Activated CD8-positive, alpha-beta memory T cell treated with anti-CD3 and anti-CD28 coated beads for 24 hours (primary cell): ENCODE measurements at regions not wholly inside any gene's neighbourhood (a gene's known extent, or its start where the extent isn't known, plus 50 kb on each side); places are given as distances from the start of the nearest gene placed in this dataset.
A peak's percentile ranks its signal among the peaks of the same experiment; 100 is the strongest.

Experiments
- DNase-seq: peaks from one replicate; pipeline ENCODE4 v3.0.0-alpha.2; 2020

DNA sequence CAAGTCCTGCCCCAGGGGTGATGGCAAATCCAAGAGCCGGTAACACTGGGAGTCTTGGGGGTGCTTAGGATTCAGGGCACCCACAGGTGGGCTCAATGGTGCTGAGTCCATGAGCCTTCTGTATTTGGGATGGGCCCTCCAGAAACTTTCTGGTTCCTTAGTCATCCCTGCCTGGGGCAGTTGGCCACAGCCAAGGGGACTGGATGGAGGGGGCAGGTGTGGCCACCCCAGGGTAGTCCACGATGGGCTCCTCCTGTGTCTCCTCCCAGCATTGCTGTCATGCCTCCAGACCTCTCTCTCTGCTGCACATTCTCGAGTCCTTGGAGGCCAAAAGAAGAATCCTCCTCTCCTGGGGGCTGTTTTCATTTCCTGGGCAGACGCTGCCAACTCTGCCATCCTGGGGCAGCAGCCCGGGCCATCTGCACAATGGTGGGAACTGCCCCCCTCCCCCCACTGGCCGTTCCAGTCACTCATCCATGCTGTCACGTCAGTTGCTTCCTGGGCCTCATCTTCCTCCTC is 158.0 kb upstream of the TWIST2 start:
- no peak for DNase-seq

DNA sequence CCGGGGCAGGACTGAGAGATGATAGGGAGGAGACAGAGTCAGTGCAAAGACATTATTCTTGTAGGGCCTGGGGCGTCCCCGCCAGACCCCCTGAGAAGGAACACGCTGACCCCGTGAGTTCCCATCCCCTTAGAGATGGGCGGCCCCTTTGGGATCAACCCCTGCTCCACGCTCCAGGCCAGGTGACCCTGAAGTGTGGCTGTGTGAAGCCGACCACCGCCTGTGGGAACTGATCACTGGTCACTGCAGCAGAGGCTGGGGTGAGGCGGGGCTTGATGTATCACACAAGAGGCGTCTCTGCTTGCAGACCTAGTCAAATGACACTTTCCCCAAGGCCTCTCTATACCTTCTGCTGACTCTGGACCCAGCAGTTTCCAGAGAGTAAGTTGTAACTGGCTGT is 157.4 kb upstream of the TWIST2 start:
- peak; percentile 47 for DNase-seq

GRCh38 chr2:238691596-238692491 is 156.0 kb upstream of the TWIST2 start:
- peak; percentile 30 for DNase-seq

GRCh38 chr2:238692562-238692961 is 155.3 kb upstream of the TWIST2 start:
- DNase-seq = peak; percentile 35

- DNase-seq = peak; percentile 38
Observed at GRCh38 chr2:238693337-238694093, 154.4 kb upstream of the TWIST2 start.

- DNase-seq = peak; percentile 37
Observed at GRCh38 chr2:238694136-238694755, 153.6 kb upstream of the TWIST2 start.

- DNase-seq = no peak
Observed at GRCh38 chr2:238694922-238695321, 153.0 kb upstream of the TWIST2 start.

- no peak for DNase-seq
Observed at GRCh38 chr2:238695538-238695937, 152.3 kb upstream of the TWIST2 start.

DNA sequence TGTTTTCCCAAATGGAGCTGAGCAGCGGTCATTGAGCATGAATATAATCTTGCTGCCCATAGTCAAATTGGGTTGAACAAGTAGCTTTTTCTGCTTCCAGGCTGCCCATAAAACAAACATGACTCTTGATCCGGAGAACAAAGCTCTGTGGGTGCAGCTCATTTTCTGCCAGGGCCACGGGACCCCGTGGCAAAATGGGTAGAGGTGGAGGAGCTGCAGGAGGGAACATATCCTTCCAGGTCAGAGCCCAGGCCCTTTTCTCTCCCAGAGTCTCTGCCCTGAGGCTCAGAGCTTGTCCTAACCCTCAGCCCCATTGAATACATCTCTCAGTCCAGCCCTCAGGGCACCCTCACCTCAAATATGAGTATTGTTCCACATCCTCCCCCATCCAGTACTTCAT is 151.6 kb upstream of the TWIST2 start:
- DNase-seq = no peak

- DNase-seq = no peak
Observed at GRCh38 chr2:238696786-238697185, 151.1 kb upstream of the TWIST2 start.

GRCh38 chr2:238697193-238698071 is 150.5 kb upstream of the TWIST2 start:
- peak; percentile 28 for DNase-seq

DNA sequence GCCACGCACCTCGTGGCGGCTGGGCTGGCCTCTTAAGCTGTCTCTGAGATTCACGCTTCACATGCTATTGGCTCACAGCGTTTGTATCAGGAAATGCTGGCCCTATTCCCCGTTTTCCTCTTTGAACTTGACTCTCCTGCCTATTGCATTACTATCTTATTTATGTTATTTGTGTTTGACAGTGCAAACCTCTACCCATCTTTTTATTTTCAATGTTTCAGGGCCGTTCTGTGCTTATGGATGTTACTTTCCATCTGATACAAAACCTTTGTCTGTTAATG is 149.9 kb upstream of the TWIST2 start:
- no peak for DNase-seq

- DNase-seq = peak; percentile 32
Observed at GRCh38 chr2:238698451-238699306, 149.2 kb upstream of the TWIST2 start.

DNA sequence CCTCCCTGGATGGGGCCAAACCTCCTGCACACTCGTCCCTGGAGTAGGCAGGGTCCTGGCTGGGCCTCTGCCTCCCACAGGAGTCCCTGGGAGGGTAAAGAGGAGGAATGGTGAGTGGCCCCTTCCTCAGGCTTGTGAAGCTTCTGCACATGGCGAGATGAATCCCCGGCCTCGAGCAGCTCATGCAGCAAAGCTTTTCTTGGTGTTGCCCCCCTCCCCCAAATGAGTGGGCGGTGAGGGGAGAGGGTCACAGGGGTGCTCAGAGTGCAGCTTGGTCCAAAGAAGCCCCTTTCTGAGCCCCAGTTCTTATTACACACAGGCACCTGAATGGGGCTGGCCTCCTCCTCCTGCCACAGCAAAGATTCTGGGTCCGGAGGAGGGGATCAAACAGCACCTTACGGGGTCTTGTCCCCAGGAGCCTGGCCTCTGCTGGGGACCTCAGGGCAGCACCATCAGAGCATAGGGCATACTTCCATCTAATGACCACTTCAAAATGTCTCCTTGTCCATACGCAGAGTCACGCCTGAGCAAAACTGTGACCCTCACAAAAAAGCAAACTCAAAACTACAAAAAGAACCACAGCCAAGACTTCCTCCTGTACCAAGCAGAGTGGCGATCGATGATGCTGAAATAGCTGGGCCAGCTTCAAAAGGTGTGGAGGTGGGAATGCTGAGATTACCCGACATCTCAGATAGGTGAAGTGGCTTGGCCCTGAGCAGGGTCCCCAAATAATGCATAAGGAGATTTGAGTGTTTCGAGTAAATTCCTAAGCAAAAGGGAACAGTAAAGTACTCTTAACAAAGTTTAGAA is 148.4 kb upstream of the TWIST2 start:
- peak; percentile 26 for DNase-seq

DNA sequence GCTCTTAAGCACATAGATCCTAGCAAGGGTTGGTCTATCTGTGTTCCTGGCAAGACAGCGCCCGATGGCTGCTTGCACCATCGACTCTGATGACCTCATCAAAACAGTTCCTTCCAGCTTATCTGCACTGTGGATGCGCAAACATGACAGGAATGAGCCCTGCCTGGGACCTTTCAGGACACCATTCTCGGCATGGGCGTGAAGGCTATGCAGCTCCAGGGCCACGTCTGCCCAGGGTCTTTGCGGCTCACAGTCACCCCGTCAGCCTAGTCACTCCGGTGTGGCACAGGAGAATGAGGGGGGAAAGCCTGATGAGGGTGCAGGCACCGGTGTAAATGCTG is 147.8 kb upstream of the TWIST2 start:
- peak; percentile 47 for DNase-seq

GRCh38 chr2:238700506-238701340 is 147.2 kb upstream of the TWIST2 start:
- DNase-seq = peak; percentile 43

DNA sequence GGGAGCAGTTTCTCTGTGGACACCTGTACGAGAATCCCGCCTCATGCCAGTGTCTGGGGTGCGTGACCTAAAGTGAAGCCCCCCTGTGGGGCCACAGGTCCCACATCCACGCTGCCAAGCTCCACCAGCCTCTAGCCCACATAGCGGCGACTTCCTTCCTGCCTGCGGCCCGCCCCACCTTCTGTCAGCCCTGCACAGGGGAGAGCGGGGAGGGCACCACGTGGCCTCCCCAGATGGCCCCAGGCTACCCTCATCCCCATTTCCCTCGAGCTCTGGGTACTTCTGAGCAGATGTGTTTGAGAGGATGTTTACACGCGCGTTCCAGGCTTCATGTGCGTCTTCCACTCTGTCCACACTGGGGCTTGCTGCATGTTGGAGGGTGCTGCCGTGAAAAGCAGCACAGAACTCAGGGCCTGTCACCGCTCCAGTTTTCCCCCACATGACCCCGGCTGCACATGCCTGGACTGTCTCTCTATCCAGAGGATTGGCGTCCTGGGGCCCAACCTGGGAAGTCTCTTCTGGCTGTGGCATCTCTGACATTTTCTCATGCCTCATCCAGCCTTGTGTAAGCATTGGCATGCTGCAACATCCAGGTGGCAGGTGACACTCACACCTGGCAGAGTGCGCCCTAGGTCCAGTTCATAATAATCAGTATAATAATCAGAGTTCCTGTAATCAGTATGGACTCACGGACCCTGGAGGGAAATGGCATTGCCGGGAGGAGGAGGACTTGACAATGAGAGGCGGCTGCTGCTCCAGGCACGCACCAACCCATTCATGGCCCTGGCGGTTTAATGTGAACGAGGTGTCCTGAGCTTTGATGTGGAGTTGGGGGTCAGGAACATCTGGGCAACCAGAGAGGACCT is 146.3 kb upstream of the TWIST2 start:
- DNase-seq = peak; percentile 38

DNA sequence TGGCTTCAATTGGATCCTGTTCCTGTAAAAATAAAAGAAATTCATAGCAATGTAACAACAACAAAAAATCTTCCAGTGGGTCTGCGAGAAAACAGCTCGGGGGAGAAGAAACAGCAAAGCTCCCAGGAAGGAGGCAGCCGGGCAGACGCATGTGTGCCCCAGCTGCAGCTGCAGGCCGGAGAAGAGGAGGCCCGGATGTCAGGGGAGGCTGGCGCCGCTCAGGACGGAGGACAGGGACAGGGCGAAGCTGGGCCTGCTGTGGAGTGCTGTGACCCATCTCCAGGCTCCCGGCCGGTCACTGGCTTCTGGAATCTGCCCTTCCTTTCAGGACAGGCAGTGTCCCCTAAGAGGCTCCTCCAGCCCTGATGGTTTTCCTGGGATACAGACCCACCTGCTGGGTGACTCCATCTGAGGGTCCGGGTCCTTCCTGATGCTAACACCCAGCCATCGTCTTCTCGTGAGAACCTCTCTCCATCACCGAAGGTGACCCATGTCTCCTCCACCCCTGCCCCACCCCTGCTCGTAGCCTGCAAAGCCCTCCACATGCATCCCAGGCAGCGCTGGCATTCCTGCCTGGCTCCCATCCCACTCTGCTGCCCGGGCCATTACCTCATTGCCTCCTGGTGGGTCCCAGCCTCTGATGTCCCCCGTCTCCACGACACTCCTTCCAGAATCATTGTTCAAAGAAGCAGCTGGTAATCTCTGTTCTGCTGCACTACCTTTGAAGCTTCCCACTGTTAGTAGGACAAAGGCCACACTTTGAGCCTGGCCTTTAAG is 145.4 kb upstream of the TWIST2 start:
- peak; percentile 45 for DNase-seq
